DOHH2 (cell line): ENCODE measurements at regions not wholly inside any gene's neighbourhood (a gene's known extent, or its start where the extent isn't known, plus 50 kb on each side); places are given as distances from the start of the nearest gene placed in this dataset.
"Not testable (repeated sequence)": the region's sequence is repeated elsewhere in the genome, so short reads cannot be mapped to it uniquely, and the experiment has no call there.

Experiments used
- H3F3A ChIP-seq: fragments of 200-600 bp; sonication (generic), shearing (Covaris generic); 2 replicates; pipeline ENCODE4 v1.6.0; 2016; ENCODE audit warnings: antibody characterized with exemption, mild to moderate bottlenecking; ENCODE audit not compliant: control insufficient read depth, insufficient read depth
- H3K27ac ChIP-seq: fragments of 200-600 bp; sonication (generic); 2 replicates; pipeline ENCODE4 v1.5.1; 2014; ENCODE audit warnings: low read depth, mild to moderate bottlenecking, low read length, moderate library complexity
- H3K27me3 ChIP-seq: fragments of 200-600 bp; sonication (generic); 2 replicates; pipeline ENCODE4 v1.6.1; 2014; ENCODE audit warnings: mild to moderate bottlenecking, low read length, mixed read lengths; ENCODE audit not compliant: control insufficient read depth
- H3K36me3 ChIP-seq: fragments of 200-600 bp; sonication (generic); 2 replicates; pipeline ENCODE4 v1.6.1; 2014; ENCODE audit warnings: mild to moderate bottlenecking, low read length, moderate library complexity, mixed read lengths; ENCODE audit not compliant: control insufficient read depth
- H3K4me1 ChIP-seq: fragments of 200-600 bp; sonication (generic); 2 replicates; pipeline ENCODE4 v1.6.1; 2014; ENCODE audit warnings: mild to moderate bottlenecking, low read length, mixed read lengths; ENCODE audit not compliant: control insufficient read depth
- H3K4me2 ChIP-seq: fragments of 200-600 bp; sonication (generic); 2 replicates; pipeline ENCODE4 v1.6.0; 2014; ENCODE audit warnings: mild to moderate bottlenecking, low read length, moderate library complexity
- H3K4me3 ChIP-seq: fragments of 200-600 bp; sonication (generic); 2 replicates; pipeline ENCODE4 v1.5.1; 2014; ENCODE audit warnings: mild to moderate bottlenecking, low read length, mixed read lengths
- H3K79me2 ChIP-seq: fragments of 200-600 bp; sonication (generic); 2 replicates; pipeline ENCODE4 v1.6.1; 2014; ENCODE audit warnings: mild to moderate bottlenecking, low read length, mixed read lengths; ENCODE audit not compliant: control insufficient read depth
- H3K9me2 ChIP-seq: fragments of 200-600 bp; sonication (generic); replicated peaks from 2 replicates; pipeline ENCODE4 v1.6.1; 2014; ENCODE audit warnings: mild to moderate bottlenecking, low read length, mixed read lengths; ENCODE audit not compliant: control insufficient read depth
- H3K9me3 ChIP-seq: fragments of 200-600 bp; sonication (generic); 2 replicates; pipeline ENCODE4 v1.6.1; 2014; ENCODE audit warnings: antibody characterized with exemption, low read length, mixed read lengths; ENCODE audit not compliant: control insufficient read depth, insufficient read depth
- H4K20me1 ChIP-seq: fragments of 200-600 bp; sonication (generic); 2 replicates; pipeline ENCODE4 v1.6.0; 2014; ENCODE audit warnings: low read depth, mild to moderate bottlenecking, antibody characterized with exemption, low read length, moderate library complexity; ENCODE audit not compliant: control insufficient read depth, insufficient read depth
- CTCF ChIP-seq: fragments of 200-600 bp; sonication (generic); IDR thresholded peaks from one replicate; pipeline ENCODE4 v1.5.1; 2014; ENCODE audit warnings: antibody characterized with exemption, mild to moderate bottlenecking, low read depth, low read length; ENCODE audit not compliant: poor library complexity, severe bottlenecking
- EZH2phosphoT487 ChIP-seq: fragments of 200-600 bp; sonication (generic); IDR thresholded peaks from 2 replicates; pipeline ENCODE4 v1.6.1; 2017; ENCODE audit warnings: borderline replicate concordance, mild to moderate bottlenecking, antibody characterized with exemption, low read length, moderate library complexity, mixed read lengths

GRCh38 chr7:113197274-113197673, 78.9 kb upstream of the SMIM30 start:
- no peak overlapping the region for H3K27ac ChIP-seq
- H3K4me1 ChIP-seq, result no peaks in the 10 kb centered on the region
- no peaks in the 10 kb centered on the region for H3K9me3 ChIP-seq
- H3K79me2 ChIP-seq, result no peaks in the 10 kb centered on the region
- no peaks in the 10 kb centered on the region for H4K20me1 ChIP-seq
- no peak overlapping the region for H3K4me3 ChIP-seq
- no peak for TF ChIP-seq CTCF
- H3F3A ChIP-seq, result no peaks in the 10 kb centered on the region
- no peaks in the 10 kb centered on the region for H3K27me3 ChIP-seq
- no peaks in the 10 kb centered on the region for H3K9me2 ChIP-seq
- H3K4me2 ChIP-seq, result no peak overlapping the region
- H3K36me3 ChIP-seq, result no peaks in the 10 kb centered on the region

- no peak for TF ChIP-seq EZH2phosphoT487
- no peak for TF ChIP-seq CTCF
- no peaks in the 10 kb centered on the region for H3K9me3 ChIP-seq
- H3K27ac ChIP-seq, result no peak overlapping the region
- no peaks in the 10 kb centered on the region for H3K79me2 ChIP-seq
- H3F3A ChIP-seq, result no peaks in the 10 kb centered on the region
- H3K4me3 ChIP-seq, result no peak overlapping the region
- H3K9me2 ChIP-seq, result no peaks in the 10 kb centered on the region
- H3K27me3 ChIP-seq, result no peaks in the 10 kb centered on the region
- H4K20me1 ChIP-seq, result no peaks in the 10 kb centered on the region
- H3K4me2 ChIP-seq, result no peak overlapping the region
- H3K36me3 ChIP-seq, result no peaks in the 10 kb centered on the region
- no peaks in the 10 kb centered on the region for H3K4me1 ChIP-seq
These were observed 70.0 kb upstream of the SMIM30 start for GRCh38 chr7:113188396-113188795.

- Histone ChIP-seq H3K27me3 (no peaks in the 10 kb centered on the region), H3K4me3 (no peak overlapping the region), H3K36me3 (no peaks in the 10 kb centered on the region), H3K4me1 (no peaks in the 10 kb centered on the region), H3K9me2 (no peaks in the 10 kb centered on the region; the same call in 1 of the 2 replicates), H3F3A (no peaks in the 10 kb centered on the region), H3K4me2 (no peak overlapping the region), H3K9me3 (no peaks in the 10 kb centered on the region), H3K79me2 (no peaks in the 10 kb centered on the region), H3K27ac (no peak overlapping the region), H4K20me1 (no peaks in the 10 kb centered on the region)
- no peak for TF ChIP-seq EZH2phosphoT487
- no peak for TF ChIP-seq CTCF
These were observed 61.0 kb upstream of the SMIM30 start for GRCh38 chr7:113179313-113179712.

- Histone ChIP-seq H3F3A (no peaks in the 10 kb centered on the region), H4K20me1 (no peaks in the 10 kb centered on the region), H3K9me3 (no peaks in the 10 kb centered on the region), H3K4me2 (no peak overlapping the region), H3K9me2 (no peaks in the 10 kb centered on the region; the same call in 1 of the 2 replicates), H3K4me3 (no peak overlapping the region), H3K4me1 (no peaks in the 10 kb centered on the region), H3K27ac (no peak overlapping the region), H3K79me2 (no peaks in the 10 kb centered on the region), H3K36me3 (no peaks in the 10 kb centered on the region), H3K27me3 (no peaks in the 10 kb centered on the region)
- no peak for TF ChIP-seq CTCF
These were observed 58.5 kb upstream of the SMIM30 start for GRCh38 chr7:113176836-113177235.

GRCh38 chr7:113176180-113176579, 57.8 kb upstream of the SMIM30 start:
- H3K79me2 ChIP-seq, H3K27ac ChIP-seq, H3K4me3 ChIP-seq, H3K36me3 ChIP-seq, H3K9me3 ChIP-seq, H3K4me2 ChIP-seq, H3F3A ChIP-seq, H3K27me3 ChIP-seq, H3K4me1 ChIP-seq, H3K9me2 ChIP-seq, H4K20me1 ChIP-seq: not testable (repeated sequence)
